DND-41 (cell line): ENCODE measurements at regions not wholly inside any gene's neighbourhood (a gene's known extent, or its start where the extent isn't known, plus 50 kb on each side); places are given as distances from the start of the nearest gene placed in this dataset.

Experiments used
- ATAC-seq: fragments of 200-7000 bp; cut with Tn5 transposase; 3 replicates; pipeline ENCODE4 v1.9.1; 2021; ENCODE audit warnings: low read depth; ENCODE audit not compliant: insufficient read depth
- DNase-seq: peaks from one replicate; pipeline ENCODE4 v3.0.0-alpha.2; 2020
- H2AFZ ChIP-seq: 2 replicates; pipeline ENCODE4 v1.6.0; 2012; ENCODE audit warnings: low read depth, low read length
- H3K27ac ChIP-seq: 2 replicates; pipeline ENCODE4 v1.5.1; 2012; ENCODE audit warnings: low read length, inconsistent platforms
- H3K27me3 ChIP-seq: fragments of 200-600 bp; sonication (generic); 2 replicates; pipeline ENCODE4 v1.6.0; 2012; ENCODE audit warnings: low read length, mild to moderate bottlenecking, inconsistent platforms; ENCODE audit not compliant: insufficient read depth, poor library complexity
- H3K36me3 ChIP-seq: 2 replicates; pipeline ENCODE4 v1.5.1; 2012; ENCODE audit warnings: low read length, inconsistent platforms; ENCODE audit not compliant: insufficient read depth
- H3K4me1 ChIP-seq: 2 replicates; pipeline ENCODE4 v1.5.1; 2012; ENCODE audit warnings: mild to moderate bottlenecking, low read length; ENCODE audit not compliant: insufficient read depth
- H3K4me2 ChIP-seq: 2 replicates; pipeline ENCODE4 v1.6.0; 2012; ENCODE audit warnings: mild to moderate bottlenecking, moderate library complexity, low read length, inconsistent platforms; ENCODE audit not compliant: insufficient read depth
- H3K4me3 ChIP-seq, 2 experiments: fragments of 200-600 bp in 1 of 2; shearing (Covaris generic) in 1 of 2; 2 replicates each; pipeline ENCODE4 v1.5.1; 2012 to 2016; ENCODE audit warnings: inconsistent platforms in 2 of 2, low read length in 2 of 2, mild to moderate bottlenecking in 2 of 2, low read depth in 1 of 2, moderate library complexity in 1 of 2
- H3K79me2 ChIP-seq: 2 replicates; pipeline ENCODE4 v1.6.0; 2012; ENCODE audit warnings: low read length, inconsistent platforms; ENCODE audit not compliant: insufficient read depth
- H3K9ac ChIP-seq: 2 replicates; pipeline ENCODE4 v1.6.0; 2012; ENCODE audit warnings: low read depth, mild to moderate bottlenecking, inconsistent platforms, low read length, moderate library complexity
- H3K9me3 ChIP-seq: 2 replicates; pipeline ENCODE4 v1.5.1; 2012; ENCODE audit warnings: low read length, moderate library complexity, mild to moderate bottlenecking, inconsistent platforms; ENCODE audit not compliant: insufficient read depth, severe bottlenecking
- H4K20me1 ChIP-seq: 2 replicates; pipeline ENCODE4 v1.6.0; 2012; ENCODE audit warnings: low read length; ENCODE audit not compliant: insufficient read depth
- EZH2 ChIP-seq: IDR thresholded peaks from 3 replicates; pipeline ENCODE4 v1.6.1; 2012; ENCODE audit warnings: borderline replicate concordance, low read depth, mild to moderate bottlenecking, moderate library complexity, low read length, inconsistent platforms; ENCODE audit not compliant: severe bottlenecking
- TF ChIP-seq, protein P1 (sequence below): IDR thresholded peaks from 2 replicates; pipeline ENCODE4 v1.5.1; 2012; ENCODE audit warnings: borderline replicate concordance, low read length, moderate library complexity, mild to moderate bottlenecking; ENCODE audit not compliant: poor library complexity, severe bottlenecking; ENCODE audit errors: extremely low read depth

DNA sequence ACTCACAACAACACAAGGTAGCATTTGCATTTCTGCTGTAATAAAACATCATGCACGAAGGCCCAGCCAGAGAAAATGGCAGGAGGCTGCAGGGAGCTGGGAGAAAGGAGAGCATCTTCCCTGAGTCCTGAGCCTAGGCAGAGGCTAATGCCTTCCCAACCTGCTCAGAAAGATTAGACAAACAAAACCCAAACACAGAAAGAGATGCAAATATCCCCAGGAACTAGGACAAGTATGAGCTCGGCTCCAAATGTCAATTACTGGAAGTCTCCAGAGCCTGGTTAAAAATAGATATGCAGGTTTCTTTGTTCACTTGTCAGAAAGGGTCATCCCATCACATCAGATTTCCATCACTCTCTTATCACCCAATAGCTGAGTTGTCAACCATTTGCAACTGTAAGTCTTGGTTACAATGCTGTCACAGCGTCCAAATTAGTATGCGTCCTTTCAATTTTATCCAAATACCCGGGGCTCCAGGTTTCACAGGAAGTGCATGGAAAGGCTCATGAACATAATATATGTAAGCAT is 316.5 kb upstream of the CELF2 start:
- DNase-seq (no peak), ATAC-seq (no peak)
- Histone ChIP-seq H3K4me2 (no peak overlapping the region), H3K9me3 (no peaks in the 10 kb centered on the region), H3K27ac (no peak overlapping the region), H3K9ac (no peak overlapping the region), H4K20me1 (no peaks in the 10 kb centered on the region), H2AFZ (no peak overlapping the region), H3K4me3 (no peak overlapping the region), H3K27me3 (no peaks in the 10 kb centered on the region), H3K4me1 (no peaks in the 10 kb centered on the region), H3K79me2 (no peaks in the 10 kb centered on the region), H3K36me3 (no peaks in the 10 kb centered on the region)
- no peak for TF ChIP-seq EZH2
- TF ChIP-seq, protein P1, sequence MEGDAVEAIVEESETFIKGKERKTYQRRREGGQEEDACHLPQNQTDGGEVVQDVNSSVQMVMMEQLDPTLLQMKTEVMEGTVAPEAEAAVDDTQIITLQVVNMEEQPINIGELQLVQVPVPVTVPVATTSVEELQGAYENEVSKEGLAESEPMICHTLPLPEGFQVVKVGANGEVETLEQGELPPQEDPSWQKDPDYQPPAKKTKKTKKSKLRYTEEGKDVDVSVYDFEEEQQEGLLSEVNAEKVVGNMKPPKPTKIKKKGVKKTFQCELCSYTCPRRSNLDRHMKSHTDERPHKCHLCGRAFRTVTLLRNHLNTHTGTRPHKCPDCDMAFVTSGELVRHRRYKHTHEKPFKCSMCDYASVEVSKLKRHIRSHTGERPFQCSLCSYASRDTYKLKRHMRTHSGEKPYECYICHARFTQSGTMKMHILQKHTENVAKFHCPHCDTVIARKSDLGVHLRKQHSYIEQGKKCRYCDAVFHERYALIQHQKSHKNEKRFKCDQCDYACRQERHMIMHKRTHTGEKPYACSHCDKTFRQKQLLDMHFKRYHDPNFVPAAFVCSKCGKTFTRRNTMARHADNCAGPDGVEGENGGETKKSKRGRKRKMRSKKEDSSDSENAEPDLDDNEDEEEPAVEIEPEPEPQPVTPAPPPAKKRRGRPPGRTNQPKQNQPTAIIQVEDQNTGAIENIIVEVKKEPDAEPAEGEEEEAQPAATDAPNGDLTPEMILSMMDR: no peak

DNA sequence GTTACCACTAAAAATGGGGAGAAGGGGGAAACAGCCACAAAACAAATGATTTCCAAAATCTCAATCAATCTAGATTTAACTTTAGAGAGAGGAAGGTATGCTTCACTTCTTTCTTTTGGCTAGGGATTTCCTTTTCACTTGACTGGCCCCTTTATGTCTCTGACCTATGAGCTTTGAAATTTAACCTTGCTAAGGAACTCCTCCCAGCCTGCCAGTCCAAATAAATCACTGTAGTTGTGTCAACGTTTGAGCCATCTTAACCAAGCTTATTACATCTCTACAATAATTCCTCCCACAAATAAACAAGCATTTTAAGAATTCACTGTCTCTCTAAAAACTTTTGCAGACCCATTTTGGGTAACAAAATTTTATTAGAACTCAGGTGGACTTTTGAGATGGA is 315.5 kb upstream of the CELF2 start:
- no peaks in the 10 kb centered on the region for H3K9me3 ChIP-seq
- H3K79me2 ChIP-seq: no peaks in the 10 kb centered on the region
- no peak for DNase-seq
- H3K27me3 ChIP-seq: no peaks in the 10 kb centered on the region
- no peaks in the 10 kb centered on the region for H3K36me3 ChIP-seq
- H3K9ac ChIP-seq: no peak overlapping the region
- ATAC-seq: no peak
- TF ChIP-seq, protein P1: no peak
- no peak for TF ChIP-seq EZH2
- H4K20me1 ChIP-seq: no peaks in the 10 kb centered on the region
- H2AFZ ChIP-seq: no peak overlapping the region
- no peak overlapping the region for H3K4me3 ChIP-seq
- H3K4me2 ChIP-seq: no peak overlapping the region
- H3K4me1 ChIP-seq: no peaks in the 10 kb centered on the region
- H3K27ac ChIP-seq: no peak overlapping the region

DNA sequence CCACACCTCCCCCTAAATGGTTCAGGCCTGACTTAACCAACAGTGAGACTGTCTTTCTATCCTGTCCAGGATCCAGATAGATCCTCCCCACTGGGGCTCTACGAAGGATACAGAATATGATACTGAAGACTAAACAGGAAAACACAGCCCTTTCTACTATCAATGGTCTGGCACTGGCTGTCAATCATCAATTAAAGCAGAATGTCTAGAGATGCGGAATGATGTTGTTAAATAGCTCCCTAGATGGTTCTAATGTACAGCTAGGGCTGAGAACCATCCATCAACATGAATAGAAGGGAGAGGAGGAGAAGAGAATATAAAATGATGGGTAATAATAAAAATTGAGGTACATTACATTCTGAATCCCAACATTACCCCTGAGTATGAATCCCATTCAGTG is 314.3 kb upstream of the CELF2 start:
- Histone ChIP-seq H3K79me2 (no peaks in the 10 kb centered on the region), H3K27ac (no peak overlapping the region), H2AFZ (no peak overlapping the region)

More for the DNA sequence above, 314.3 kb upstream of the CELF2 start:
- Histone ChIP-seq H3K4me2 (no peak overlapping the region), H3K4me3 (no peak overlapping the region), H3K4me1 (no peaks in the 10 kb centered on the region), H3K27me3 (no peaks in the 10 kb centered on the region), H3K9me3 (no peaks in the 10 kb centered on the region), H3K9ac (no peak overlapping the region), H4K20me1 (no peaks in the 10 kb centered on the region), H3K36me3 (no peaks in the 10 kb centered on the region)
- TF ChIP-seq, protein P1: no peak
- no peak for TF ChIP-seq EZH2
- DNase-seq (no peak), ATAC-seq (no peak)
